Occipital lobe (tissue), 1 donor: ENCODE measurements at regions not wholly inside any gene's neighbourhood (a gene's known extent, or its start where the extent isn't known, plus 50 kb on each side); places are given as distances from the start of the nearest gene placed in this dataset.
A peak's percentile ranks its signal among the peaks of the same experiment; 100 is the strongest.

Experiments
- DNase-seq: peaks from one replicate; lab custom pipeline; 2025; lab: John Stamatoyannopoulos, UW

DNA sequence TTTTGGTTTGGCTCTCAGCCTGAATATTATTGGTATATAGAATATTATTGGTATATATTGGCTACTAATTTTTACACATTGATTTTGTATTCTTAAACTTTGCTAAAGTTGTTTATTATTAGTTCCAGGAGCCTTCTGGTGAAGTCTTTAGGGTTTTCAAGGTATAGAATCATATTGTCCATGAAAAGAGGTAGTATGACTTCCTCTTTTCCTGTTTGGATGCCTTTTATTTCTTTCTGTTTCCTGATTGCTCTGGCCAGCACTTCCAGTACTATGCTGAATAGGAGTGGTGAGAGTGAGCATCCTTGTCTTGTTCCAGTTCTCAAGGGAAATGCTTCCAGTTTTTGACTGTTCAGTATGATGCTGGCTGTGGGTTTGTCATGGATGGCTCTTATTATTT lies 107.3 kb upstream of the LIPC start:
- no peak for DNase-seq

DNA sequence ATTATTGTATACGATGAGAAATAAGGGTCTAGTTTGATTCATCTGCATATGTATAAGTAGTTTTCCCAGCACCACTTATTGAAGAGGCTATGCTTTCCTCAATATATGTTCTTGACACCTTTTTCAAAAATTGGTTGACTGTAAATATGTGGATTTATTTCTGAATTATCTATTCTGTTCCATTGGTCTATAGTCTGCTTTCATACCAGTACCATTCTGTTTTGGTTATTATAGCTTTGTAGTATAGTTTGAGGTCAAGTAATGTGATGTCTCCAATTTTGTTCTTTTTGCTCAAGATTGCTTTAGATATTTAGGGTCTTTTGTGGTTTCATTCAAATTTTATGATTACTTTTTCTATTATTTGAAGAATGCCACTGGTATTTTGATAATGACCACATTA lies 103.8 kb upstream of the LIPC start:
- no peak for DNase-seq

DNA sequence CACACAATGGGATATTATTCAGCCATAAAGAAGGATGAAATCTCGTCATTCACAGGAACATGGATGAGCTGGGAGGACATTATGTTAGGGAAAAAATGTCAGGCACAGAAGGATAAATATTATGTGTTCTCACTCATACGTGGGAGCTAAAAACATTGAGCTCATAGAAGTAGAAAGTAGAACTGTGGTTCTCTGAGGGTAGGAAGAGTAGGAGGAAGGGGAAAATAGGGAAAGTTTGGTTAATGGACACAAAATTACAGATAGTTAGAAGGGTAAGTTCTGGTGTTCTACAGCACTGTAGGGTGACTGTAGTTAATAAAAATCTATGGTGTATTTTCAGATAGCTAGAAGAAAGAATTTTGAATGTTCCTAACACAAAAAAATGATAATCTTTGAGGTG lies 102.6 kb upstream of the LIPC start:
- DNase-seq = no peak

DNA sequence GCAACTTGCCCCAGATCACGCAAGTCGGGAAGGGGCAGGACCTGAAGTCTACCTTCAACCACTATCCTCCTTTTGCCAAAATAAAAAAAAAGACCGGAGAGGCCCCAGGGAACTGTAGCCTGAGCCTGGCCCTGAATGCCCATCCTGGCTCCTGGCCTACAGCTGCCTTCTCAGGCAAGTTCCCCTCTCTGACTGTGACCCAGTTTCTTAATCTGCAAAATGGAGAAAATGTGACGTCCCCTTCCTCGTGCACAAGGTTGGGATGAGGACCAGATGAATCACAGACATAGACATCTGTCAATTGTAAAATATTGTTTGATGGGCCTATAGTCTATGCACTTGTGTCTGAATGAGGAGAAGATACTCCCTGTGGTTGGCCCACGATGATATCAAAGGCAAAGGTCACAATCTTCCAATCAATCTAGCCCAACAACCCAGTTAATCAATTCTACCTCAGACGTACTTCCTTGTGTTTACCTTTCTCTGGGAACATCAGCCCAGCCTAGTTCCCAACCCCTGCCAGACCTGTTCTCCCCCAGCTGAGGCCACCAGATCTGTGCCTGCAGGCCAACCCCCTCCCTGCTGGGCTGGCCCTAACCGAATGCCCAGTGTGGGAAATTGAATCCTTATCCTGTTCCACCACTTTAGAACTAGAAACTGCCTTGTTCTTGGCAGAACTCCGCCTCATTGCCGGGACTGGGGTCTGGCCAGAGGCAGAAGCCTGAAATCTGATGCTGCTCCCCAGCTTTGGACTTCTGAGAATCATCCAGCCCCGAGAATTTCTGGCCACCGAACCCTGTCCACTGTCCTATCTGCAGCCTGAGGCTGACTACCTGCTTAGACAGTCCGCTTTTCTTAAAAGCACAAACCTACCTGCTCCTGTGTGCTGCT lies 101.8 kb upstream of the LIPC start:
- no peak for DNase-seq

GRCh38 chr15:58330741-58331559 lies 100.8 kb upstream of the LIPC start:
- DNase-seq = no peak

DNA sequence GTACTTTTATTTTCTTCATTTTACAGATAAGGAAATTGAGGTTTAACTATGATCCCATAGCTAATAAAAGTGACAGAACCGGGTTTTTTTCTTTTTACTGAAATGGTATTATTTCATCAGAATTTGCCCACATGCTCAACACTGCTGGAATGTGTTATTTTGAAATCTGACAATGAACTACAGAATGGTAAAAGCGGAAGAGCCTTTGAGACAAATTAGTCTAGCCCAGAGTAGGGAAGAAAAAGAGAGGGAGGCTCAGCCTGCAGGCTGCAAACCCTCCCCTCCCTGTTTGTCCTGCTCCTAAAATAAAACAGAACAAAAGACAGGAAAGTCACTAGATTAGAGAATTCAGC lies 100.3 kb upstream of the LIPC start:
- no peak for DNase-seq

GRCh38 chr15:58331913-58332675 lies 99.7 kb upstream of the LIPC start:
- DNase-seq = peak; percentile 89

GRCh38 chr15:58332676-58333400 lies 99.0 kb upstream of the LIPC start:
- no peak for DNase-seq

DNA sequence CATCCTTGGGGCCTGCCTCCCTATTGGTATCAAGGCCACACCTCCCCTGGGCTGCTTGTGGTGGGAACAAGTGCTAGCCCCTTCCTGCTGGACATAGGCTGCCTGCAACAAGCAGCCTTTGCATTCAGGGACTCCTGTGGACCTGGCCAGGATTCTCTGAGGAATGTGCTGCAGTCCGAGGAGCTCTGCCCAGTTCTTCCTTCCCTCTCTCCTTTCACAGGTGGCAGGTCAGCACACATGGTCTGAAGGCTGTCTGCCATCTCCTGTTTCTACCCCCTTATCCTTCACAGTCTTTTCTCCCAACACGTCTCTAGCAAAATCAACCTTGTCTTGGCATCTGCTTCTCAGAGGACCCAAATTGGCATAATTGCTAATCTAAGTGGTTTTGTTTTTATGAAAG lies 97.0 kb upstream of the LIPC start:
- no peak for DNase-seq

DNA sequence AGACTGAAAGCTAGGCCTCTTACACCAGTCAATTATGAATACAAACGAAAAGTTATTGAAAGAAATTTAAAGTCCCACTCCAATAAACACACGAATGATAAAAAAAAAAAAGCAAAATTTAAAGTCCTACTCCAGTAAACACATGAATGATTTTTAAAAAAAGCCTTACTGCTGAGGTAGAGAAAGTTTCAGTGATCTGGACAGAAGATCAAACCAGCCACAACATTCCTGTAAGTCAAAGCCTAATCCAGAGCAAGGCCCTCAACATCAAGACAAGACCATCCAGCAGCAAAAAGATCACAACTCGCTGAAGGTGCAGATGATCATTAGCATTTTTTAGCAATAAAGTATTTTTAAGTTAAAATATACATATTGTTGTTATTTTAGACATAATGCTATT lies 95.6 kb upstream of the LIPC start:
- DNase-seq = no peak

- DNase-seq = no peak
Observed at GRCh38 chr15:58340176-58340575, 91.6 kb upstream of the LIPC start.

GRCh38 chr15:58342508-58342907 lies 89.3 kb upstream of the LIPC start:
- DNase-seq = no peak

DNA sequence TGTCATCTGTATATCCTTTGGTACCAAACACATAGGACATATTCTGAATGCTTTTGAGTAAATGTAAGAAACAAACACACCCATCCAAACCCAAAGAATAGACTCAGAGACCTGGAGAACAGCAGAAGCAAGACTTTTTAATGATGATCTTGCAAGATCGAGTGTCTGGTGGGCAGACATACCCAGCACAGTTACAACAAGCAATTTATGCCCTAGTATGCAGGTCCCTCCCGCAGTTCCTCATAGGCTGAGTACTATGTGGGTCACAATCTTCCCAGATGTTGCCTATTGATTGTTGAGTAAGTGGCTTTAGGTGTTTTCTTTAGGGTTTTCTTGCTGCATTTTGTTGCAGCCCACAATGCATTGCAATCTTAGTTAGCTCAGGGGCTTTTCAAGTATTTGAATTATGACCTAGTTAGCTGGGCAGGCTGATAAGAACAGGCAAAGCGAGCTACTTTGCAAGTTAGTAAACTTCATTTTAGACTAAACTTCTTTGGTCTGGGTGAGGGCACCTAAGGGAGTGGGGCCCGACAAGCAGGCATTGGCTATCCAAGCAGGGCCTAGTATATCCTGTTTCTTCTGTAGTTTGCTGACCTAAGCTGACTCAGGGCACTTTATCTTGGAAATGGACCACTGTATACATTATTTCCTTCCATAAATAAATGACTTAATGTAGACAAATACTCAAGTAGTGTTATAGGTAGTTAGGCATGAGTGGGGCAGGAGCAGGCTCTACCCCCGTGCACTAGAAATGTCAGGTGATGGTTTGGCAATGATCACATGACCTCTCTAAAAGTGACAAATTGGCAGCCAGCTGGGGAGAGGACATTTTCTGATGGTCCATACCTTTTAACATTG lies 87.3 kb upstream of the LIPC start:
- no peak for DNase-seq

- no peak for DNase-seq
Observed at GRCh38 chr15:58346361-58346760, 85.4 kb upstream of the LIPC start.

DNA sequence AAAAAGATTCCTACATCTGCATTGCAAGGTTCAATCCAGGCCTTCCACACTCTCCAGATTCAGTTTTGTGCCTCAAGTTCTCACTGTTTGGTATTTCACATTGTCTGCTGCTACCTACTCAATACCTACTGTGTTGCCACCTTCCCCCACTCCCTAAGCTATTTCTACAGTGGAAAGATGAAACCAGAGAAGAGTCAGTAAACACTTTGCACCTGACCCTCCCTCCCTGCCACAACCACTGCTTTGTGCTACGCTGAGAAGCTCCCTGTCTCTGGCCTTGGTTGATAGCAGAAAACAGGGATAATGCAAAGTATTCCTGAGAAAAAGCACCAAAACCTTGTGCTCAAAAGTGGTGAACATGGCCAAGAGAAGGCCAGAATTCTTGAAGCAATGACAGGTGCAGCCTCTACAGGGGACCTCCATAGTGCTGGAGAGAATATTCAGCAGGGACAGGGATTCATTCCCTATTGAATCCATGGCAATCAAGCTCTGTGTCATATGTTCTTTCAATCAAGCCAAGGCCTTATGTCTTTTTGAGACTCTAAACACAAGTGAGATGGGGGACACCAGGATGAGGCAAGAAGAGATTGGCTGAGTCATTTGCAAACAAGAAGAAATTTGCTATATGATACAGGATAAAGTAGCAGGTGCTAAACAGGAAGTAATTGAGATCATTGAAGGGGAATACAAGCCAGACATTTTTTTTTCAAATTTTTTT lies 83.5 kb upstream of the LIPC start:
- no peak for DNase-seq

- DNase-seq = no peak
Observed at GRCh38 chr15:58352026-58352929, 79.5 kb upstream of the LIPC start.

GRCh38 chr15:58355382-58355971 lies 76.3 kb upstream of the LIPC start:
- no peak for DNase-seq

DNA sequence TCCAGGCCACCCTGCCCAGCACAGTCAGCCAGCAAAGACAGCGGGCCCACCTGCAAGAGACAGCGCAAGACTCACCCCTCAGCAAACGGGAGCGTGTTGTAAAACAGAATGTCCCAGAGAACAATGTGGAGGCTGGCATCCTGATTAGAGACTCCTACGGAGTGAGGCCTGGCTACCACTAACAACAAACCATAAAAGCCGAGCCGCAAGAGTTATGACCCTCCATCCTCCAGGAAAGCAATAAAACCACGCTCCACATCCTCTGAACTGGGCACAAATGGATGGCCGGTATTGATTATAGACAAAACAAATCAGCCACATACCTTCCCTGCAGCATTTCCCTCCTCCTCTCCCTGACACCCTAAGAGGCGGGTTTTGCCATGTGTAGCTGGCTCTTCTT lies 75.8 kb upstream of the LIPC start:
- no peak for DNase-seq
